Panc1 (cell line): ENCODE measurements at regions not wholly inside any gene's neighbourhood (a gene's known extent, or its start where the extent isn't known, plus 50 kb on each side); places are given as distances from the start of the nearest gene placed in this dataset.

Source experiments
- CTCF ChIP-seq: fragments of 450-650 bp; IDR thresholded peaks from 2 replicates; pipeline ENCODE4 v1.5.1; 2017; ENCODE audit warnings: mild to moderate bottlenecking
- TCF7L2 ChIP-seq: IDR thresholded peaks from 2 replicates; pipeline ENCODE4 v1.6.1; 2011; ENCODE audit warnings: mild to moderate bottlenecking, low read depth, low read length, inconsistent platforms

DNA sequence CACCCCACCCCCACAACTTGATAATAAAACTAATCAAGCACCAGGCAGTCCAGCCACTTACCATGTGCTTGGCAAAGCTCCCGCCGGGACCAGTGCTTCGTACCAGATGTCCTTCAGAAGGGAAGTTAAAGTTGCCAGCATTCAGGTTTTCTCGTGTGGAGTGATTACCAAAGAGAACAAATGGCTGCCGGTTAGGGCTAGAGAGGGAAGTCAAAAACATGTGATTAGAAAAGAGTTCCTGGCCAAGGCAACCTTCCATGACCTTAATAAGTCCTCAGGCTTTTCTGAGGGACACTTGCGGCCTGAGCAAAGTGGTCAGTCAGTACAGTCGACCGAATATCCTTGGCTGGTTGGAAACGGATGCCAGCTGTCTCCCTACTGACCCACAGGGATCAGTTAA lies 67.0 kb downstream of the DNAAF9 start:
- TF ChIP-seq CTCF (no peak), TCF7L2 (no peak)
